Keratinocyte (primary cell): ENCODE measurements at regions not wholly inside any gene's neighbourhood (a gene's known extent, or its start where the extent isn't known, plus 50 kb on each side); places are given as distances from the start of the nearest gene placed in this dataset.

Source experiments
- DNase-seq: peaks from one replicate; pipeline ENCODE4 v3.0.0-alpha.2; 2011; ENCODE audit warnings: low read depth, missing footprints, low spot score
- FAIRE-seq: peaks from 2 replicates; lab custom pipeline; 2011; peaks lifted over from hg19 to GRCh38; lab: Jason Lieb, UNC
- H2AFZ ChIP-seq: 2 replicates; pipeline ENCODE4 v1.6.0; 2012; ENCODE audit warnings: low read length, control low read depth, inconsistent platforms; ENCODE audit not compliant: control insufficient read depth
- H3K27ac ChIP-seq: 2 replicates; pipeline ENCODE4 v1.5.1; 2011; ENCODE audit warnings: low read length; ENCODE audit not compliant: control insufficient read depth, insufficient read depth
- H3K27me3 ChIP-seq: 3 replicates; pipeline ENCODE4 v1.6.0; 2011; ENCODE audit warnings: low read length; ENCODE audit not compliant: control insufficient read depth, insufficient read depth; ENCODE audit errors: extremely low read depth
- H3K36me3 ChIP-seq, 2 experiments: 2 replicates in 1 of 2; 3 replicates in 1 of 2; pipeline ENCODE4 v1.5.1; 2011; ENCODE audit warnings: low read length in 2 of 2, mild to moderate bottlenecking in 1 of 2; ENCODE audit not compliant: control insufficient read depth in 2 of 2, insufficient read depth in 2 of 2; ENCODE audit errors: extremely low read depth in 1 of 2
- H3K4me1 ChIP-seq: 3 replicates; pipeline ENCODE4 v1.5.1; 2011; ENCODE audit warnings: low read length; ENCODE audit not compliant: control insufficient read depth, insufficient read depth; ENCODE audit errors: extremely low read depth
- H3K4me2 ChIP-seq: 3 replicates; pipeline ENCODE4 v1.6.0; 2011; ENCODE audit warnings: low read depth, low read length; ENCODE audit not compliant: control insufficient read depth, insufficient read depth; ENCODE audit errors: extremely low read depth
- H3K4me3 ChIP-seq, 3 experiments: fragments of 200-600 bp in 1 of 3; sonication (generic) in 1 of 3; 2 replicates in 2 of 3; 3 replicates in 1 of 3; pipeline ENCODE4 v1.5.1; 2011 to 2016; ENCODE audit warnings: low read length in 3 of 3, mild to moderate bottlenecking in 3 of 3, control low read depth in 2 of 3, inconsistent platforms in 1 of 3, low read depth in 1 of 3, mixed read lengths in 1 of 3, mixed run types in 1 of 3, moderate library complexity in 1 of 3; ENCODE audit not compliant: control insufficient read depth in 2 of 3, insufficient read depth in 2 of 3; ENCODE audit errors: extremely low read depth in 1 of 3
- H3K79me2 ChIP-seq: 2 replicates; pipeline ENCODE4 v1.6.0; 2012; ENCODE audit warnings: low read length; ENCODE audit not compliant: control insufficient read depth, insufficient read depth
- H3K9ac ChIP-seq: 3 replicates; pipeline ENCODE4 v1.6.0; 2011; ENCODE audit warnings: low read length; ENCODE audit not compliant: control insufficient read depth, insufficient read depth; ENCODE audit errors: extremely low read depth
- H3K9me1 ChIP-seq: 3 replicates; pipeline ENCODE4 v1.6.0; 2011; ENCODE audit warnings: low read length; ENCODE audit not compliant: control insufficient read depth, insufficient read depth; ENCODE audit errors: extremely low read depth
- H3K9me3 ChIP-seq: 2 replicates; pipeline ENCODE4 v1.5.1; 2012; ENCODE audit warnings: low read depth, low read length; ENCODE audit not compliant: control insufficient read depth
- H4K20me1 ChIP-seq: 3 replicates; pipeline ENCODE4 v1.6.0; 2011; ENCODE audit warnings: low read length; ENCODE audit not compliant: control insufficient read depth, insufficient read depth; ENCODE audit errors: extremely low read depth
- CTCF ChIP-seq, 3 experiments: IDR thresholded peaks in 1 of 3; conservative IDR thresholded peaks in 1 of 3; optimal IDR thresholded peaks in 1 of 3; 2 replicates in 2 of 3; 3 replicates in 1 of 3; pipeline versions ENCODE3 to v1.5.1; 2011; ENCODE audit warnings: low read length in 3 of 3, mild to moderate bottlenecking in 3 of 3, moderate library complexity in 2 of 3, control low read depth in 1 of 3, inconsistent platforms in 1 of 3; ENCODE audit not compliant: insufficient read depth in 2 of 3; ENCODE audit errors: extremely low read depth in 1 of 3
- EZH2 ChIP-seq: IDR thresholded peaks from one replicate; pipeline ENCODE4 v1.6.1; 2012; ENCODE audit warnings: inconsistent platforms, mild to moderate bottlenecking, low read length, moderate library complexity
- dilution Hi-C: fragments of 300-500 bp; cut with MboI; formaldehyde crosslinking; loops from one replicate; pipeline ENCODE4 v1.7.0; 2020; ENCODE audit warnings: low sequenced_read_pairs; ENCODE audit not compliant: extremely low pct_ligation_motif_present

- no peaks in the 10 kb centered on the region for H3K9me3 ChIP-seq
- dilution Hi-C loops, result no loop called here
- H3K9ac ChIP-seq, result no peak overlapping the region
- H3K9me1 ChIP-seq, result no peaks in the 10 kb centered on the region
- DNase-seq (no peak), FAIRE-seq (peak; percentile 43)
- H4K20me1 ChIP-seq, result no peaks in the 10 kb centered on the region
- H3K27ac ChIP-seq, result no peak overlapping the region
- H3K4me2 ChIP-seq, result no peak overlapping the region
- H2AFZ ChIP-seq, result peak overlapping the region; percentile 29
- H3K36me3 ChIP-seq, result no peaks in the 10 kb centered on the region
- TF ChIP-seq EZH2, result no peak
- TF ChIP-seq CTCF (optimal IDR thresholded peaks at IDR 0.05 in 1 of 3, IDR thresholded peaks at IDR 0.05 in 1 of 3, conservative IDR thresholded peaks at IDR 0.05 in 1 of 3; ENCODE audit: extremely low read depth in 1 of 3, insufficient read depth in 2 of 3, low read length in 3 of 3), result no peak
- H3K27me3 ChIP-seq, result no peaks in the 10 kb centered on the region
- no peaks in the 10 kb centered on the region for H3K79me2 ChIP-seq
- H3K4me3 ChIP-seq, result no peak overlapping the region
- H3K4me1 ChIP-seq, result peaks cover 12% of the 10 kb centered on the region
Observed at GRCh38 chr7:12827219-12827821, 139.9 kb downstream of the ARL4A start.

- H3K9me1 ChIP-seq, result no peaks in the 10 kb centered on the region
- no peaks in the 10 kb centered on the region for H3K9me3 ChIP-seq
- FAIRE-seq, result peak; percentile 70
- no peak overlapping the region for H3K4me3 ChIP-seq
- peak; percentile 42 for DNase-seq
- H3K36me3 ChIP-seq, result no peaks in the 10 kb centered on the region
- no peak overlapping the region for H3K27ac ChIP-seq
- H3K4me1 ChIP-seq, result peaks cover 12% of the 10 kb centered on the region
- H3K27me3 ChIP-seq, result no peaks in the 10 kb centered on the region
- no peak for TF ChIP-seq EZH2
- no peak for TF ChIP-seq CTCF (optimal IDR thresholded peaks at IDR 0.05 in 1 of 3, IDR thresholded peaks at IDR 0.05 in 1 of 3, conservative IDR thresholded peaks at IDR 0.05 in 1 of 3; ENCODE audit: extremely low read depth in 1 of 3, insufficient read depth in 2 of 3, low read length in 3 of 3)
- H3K9ac ChIP-seq, result no peak overlapping the region
- no peaks in the 10 kb centered on the region for H3K79me2 ChIP-seq
- no peak overlapping the region for H2AFZ ChIP-seq
- no peaks in the 10 kb centered on the region for H4K20me1 ChIP-seq
- dilution Hi-C loops, result no loop called here
- peak overlapping the region; percentile 6 for H3K4me2 ChIP-seq
Observed at GRCh38 chr7:12827920-12828319, 140.5 kb downstream of the ARL4A start.
